Endodermal cell (in vitro differentiated cells): ENCODE measurements at regions not wholly inside any gene's neighbourhood (a gene's known extent, or its start where the extent isn't known, plus 50 kb on each side); places are given as distances from the start of the nearest gene placed in this dataset.

Experiments used
- DNase-seq: peaks from one replicate; pipeline ENCODE4 v3.0.0-alpha.2; 2017
- H3K27ac ChIP-seq: 2 replicates; pipeline ENCODE4 v1.5.1; 2013; ENCODE audit warnings: mild to moderate bottlenecking, low read depth, low read length, moderate library complexity
- H3K27me3 ChIP-seq: 2 replicates; pipeline ENCODE4 v1.6.1; 2013; ENCODE audit warnings: mild to moderate bottlenecking, low read length, moderate library complexity; ENCODE audit not compliant: insufficient read depth, control insufficient read depth, poor library complexity, severe bottlenecking
- H3K36me3 ChIP-seq: 2 replicates; pipeline ENCODE4 v1.7.0; 2013; ENCODE audit warnings: mild to moderate bottlenecking, low read length, moderate library complexity; ENCODE audit not compliant: control insufficient read depth, insufficient read depth
- H3K4me1 ChIP-seq: one replicate; pipeline ENCODE4 v1.7.0; 2013; ENCODE audit warnings: low read length; ENCODE audit not compliant: control insufficient read depth, insufficient read depth
- H3K4me3 ChIP-seq: 2 replicates; pipeline ENCODE4 v1.5.1; 2013; ENCODE audit warnings: mild to moderate bottlenecking, low read length, moderate library complexity
- H3K9ac ChIP-seq: 2 replicates; pipeline ENCODE4 v1.6.1; 2013; ENCODE audit warnings: mild to moderate bottlenecking, low read length, moderate library complexity; ENCODE audit not compliant: poor library complexity, severe bottlenecking; ENCODE audit errors: extremely low read depth
- H3K9me3 ChIP-seq: 2 replicates; pipeline ENCODE4 v1.6.1; 2013; ENCODE audit warnings: mild to moderate bottlenecking, low read length, moderate library complexity; ENCODE audit not compliant: control insufficient read depth
- H3K27ac Mint-ChIP-seq: 2 replicates; pipeline ENCODE4 v1.8.0; 2020; ENCODE audit warnings: mixed read lengths
- H3K27me3 Mint-ChIP-seq: 2 replicates; pipeline ENCODE4 v1.8.0; 2021; ENCODE audit warnings: mild to moderate bottlenecking, mixed read lengths; ENCODE audit not compliant: insufficient read depth
- H3K36me3 Mint-ChIP-seq: 2 replicates; pipeline ENCODE4 v1.8.0; 2020; ENCODE audit warnings: low read depth, mixed read lengths
- H3K4me1 Mint-ChIP-seq: 2 replicates; pipeline ENCODE4 v1.8.0; 2020; ENCODE audit warnings: mixed read lengths
- H3K4me3 Mint-ChIP-seq: 2 replicates; pipeline ENCODE4 v1.8.0; 2020; ENCODE audit warnings: mild to moderate bottlenecking, moderate library complexity, mixed read lengths
- H3K9me3 Mint-ChIP-seq: 2 replicates; pipeline ENCODE4 v1.8.0; 2020; ENCODE audit warnings: mild to moderate bottlenecking, mixed read lengths
- CTCF ChIP-seq: fragments of 200-600 bp; sonication (generic); conservative IDR thresholded peaks from 2 replicates; pipeline ENCODE4 v1.5.0; 2021; ENCODE audit warnings: antibody characterized with exemption, mild to moderate bottlenecking
- whole genome bisulfite sequencing, 2 experiments: methylation state at CpG; one replicate each; pipeline versions ENCODE4 v1.1.5 to v1.1.7; 2013; ENCODE audit warnings: missing lambda C conversion rate in 2 of 2, mixed read lengths in 1 of 2; ENCODE audit not compliant: insufficient coverage in 1 of 2, insufficient read length in 1 of 2; 5-methylcytosine and 5-hydroxymethylcytosine counted together

GRCh38 chr10:131666091-131666490, 234.7 kb upstream of the PPP2R2D start:
- Histone ChIP-seq H3K4me3 (no peak overlapping the region), H3K4me1 (no peaks in the 10 kb centered on the region), H3K27ac (no peak overlapping the region), H3K27me3 (no peaks in the 10 kb centered on the region), H3K9ac (no peak overlapping the region), H3K36me3 (no peaks in the 10 kb centered on the region), H3K9me3 (no peaks in the 10 kb centered on the region)
- Mint-ChIP-seq H3K27me3 (no peaks in the 10 kb centered on the region), H3K9me3 (peaks cover 3% of the 10 kb centered on the region), H3K4me1 (no peaks in the 10 kb centered on the region), H3K27ac (no peak overlapping the region), H3K36me3 (no peaks in the 10 kb centered on the region), H3K4me3 (no peak overlapping the region)
- 94 to 95% methylated on average over 3 of the region's 3 CpGs for WGBS, 2 experiments
- no peak for DNase-seq
- TF ChIP-seq CTCF, result no peak

GRCh38 chr10:131667047-131667446, 233.8 kb upstream of the PPP2R2D start:
- H3K27me3 Mint-ChIP-seq, result no peaks in the 10 kb centered on the region
- H3K36me3 Mint-ChIP-seq, result no peaks in the 10 kb centered on the region

GRCh38 chr10:131667561-131667960, 233.2 kb upstream of the PPP2R2D start:
- H3K36me3 ChIP-seq, result no peaks in the 10 kb centered on the region
- H3K4me3 ChIP-seq, result no peak overlapping the region
- Mint-ChIP-seq H3K9me3 (peaks cover 11% of the 10 kb centered on the region), H3K36me3 (no peaks in the 10 kb centered on the region), H3K27ac (no peak overlapping the region), H3K4me3 (no peak overlapping the region), H3K4me1 (no peaks in the 10 kb centered on the region), H3K27me3 (no peaks in the 10 kb centered on the region)
- no peak overlapping the region for H3K9ac ChIP-seq
- 95 to 100% methylated on average over 4 to 7 of the region's 7 CpGs for WGBS, 2 experiments
- no peaks in the 10 kb centered on the region for H3K9me3 ChIP-seq
- no peaks in the 10 kb centered on the region for H3K4me1 ChIP-seq
- DNase-seq, result no peak
- TF ChIP-seq CTCF, result no peak
- H3K27me3 ChIP-seq, result no peaks in the 10 kb centered on the region
- no peak overlapping the region for H3K27ac ChIP-seq

More at GRCh38 chr10:131667047-131667446, 233.8 kb upstream of the PPP2R2D start:
- no peak overlapping the region for H3K4me3 Mint-ChIP-seq
- H3K4me1 Mint-ChIP-seq, result no peaks in the 10 kb centered on the region
- H3K9ac ChIP-seq, result no peak overlapping the region
- no peaks in the 10 kb centered on the region for H3K27me3 ChIP-seq
- no peaks in the 10 kb centered on the region for H3K9me3 ChIP-seq
- no peak for TF ChIP-seq CTCF
- H3K27ac Mint-ChIP-seq, result no peak overlapping the region
- H3K4me1 ChIP-seq, result no peaks in the 10 kb centered on the region
- no peak overlapping the region for H3K4me3 ChIP-seq
- no peak overlapping the region for H3K27ac ChIP-seq
- DNase-seq, result no peak
- H3K36me3 ChIP-seq, result no peaks in the 10 kb centered on the region
- 92 to 100% methylated on average over 1 to 4 of the region's 4 CpGs for WGBS, 2 experiments
- H3K9me3 Mint-ChIP-seq, result peaks cover 6% of the 10 kb centered on the region
